ENCODE measurements at regions not wholly inside any gene's neighbourhood (a gene's known extent, or its start where the extent isn't known, plus 50 kb on each side); places are given as distances from the start of the nearest gene placed in this dataset.
"Not testable (repeated sequence)": the region's sequence is repeated elsewhere in the genome, so short reads cannot be mapped to it uniquely, and the experiment has no call there.

DNA sequence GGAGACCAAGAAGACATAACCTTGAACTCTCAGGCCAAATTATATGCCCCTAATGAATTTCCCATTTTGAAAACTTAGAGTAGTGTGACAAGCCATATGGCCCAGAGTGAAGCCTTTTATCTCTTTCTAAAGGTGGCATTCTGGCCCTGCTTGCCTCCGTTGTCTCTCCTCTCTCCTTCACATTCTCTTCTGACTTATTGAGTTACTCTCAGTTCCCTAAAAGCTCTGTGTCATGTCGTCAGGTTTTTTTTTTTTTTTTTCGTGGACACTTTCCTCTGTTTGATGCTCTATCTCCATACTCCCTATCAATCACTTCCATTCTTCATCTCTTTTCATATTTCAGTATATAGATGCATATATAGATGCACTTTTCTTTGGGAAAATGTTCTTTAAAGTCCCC is 128.1 kb upstream of the RPRM start:
- intact Hi-C loops (cut with DNase I), result no loop called here
- no peak for DNase-seq (ENCODE audit: low spot score)

- intact Hi-C loops (cut with DNase I), result no loop called here
- no peak for DNase-seq (ENCODE audit: low spot score)
Measured at GRCh38 chr2:153622285-153622684, 143.7 kb upstream of the RPRM start.

DNA sequence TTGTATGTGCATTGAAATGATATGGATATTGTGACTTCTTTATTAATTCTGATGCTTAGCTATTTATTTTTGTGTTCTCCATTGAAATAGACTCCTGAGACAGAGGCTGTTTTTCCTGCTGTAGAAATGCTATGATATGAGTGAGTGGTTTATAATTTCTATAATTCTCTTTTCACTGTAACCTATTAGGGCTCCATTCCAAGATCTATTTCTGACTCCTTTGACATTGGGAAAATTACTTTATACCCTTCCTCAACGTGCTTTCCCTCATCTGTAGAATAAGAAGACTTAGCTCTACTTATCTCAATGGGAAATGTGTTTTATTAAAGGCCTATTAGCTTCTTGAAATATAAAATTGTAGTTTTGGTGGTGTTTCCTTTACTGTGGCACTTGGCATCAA is 144.5 kb upstream of the RPRM start:
- intact Hi-C loops (cut with DNase I), result no loop called here
- no peak for DNase-seq (ENCODE audit: low spot score)

- intact Hi-C loops (cut with DNase I), result no loop called here
Measured at GRCh38 chr2:153626676-153627075, 148.1 kb upstream of the RPRM start.

DNA sequence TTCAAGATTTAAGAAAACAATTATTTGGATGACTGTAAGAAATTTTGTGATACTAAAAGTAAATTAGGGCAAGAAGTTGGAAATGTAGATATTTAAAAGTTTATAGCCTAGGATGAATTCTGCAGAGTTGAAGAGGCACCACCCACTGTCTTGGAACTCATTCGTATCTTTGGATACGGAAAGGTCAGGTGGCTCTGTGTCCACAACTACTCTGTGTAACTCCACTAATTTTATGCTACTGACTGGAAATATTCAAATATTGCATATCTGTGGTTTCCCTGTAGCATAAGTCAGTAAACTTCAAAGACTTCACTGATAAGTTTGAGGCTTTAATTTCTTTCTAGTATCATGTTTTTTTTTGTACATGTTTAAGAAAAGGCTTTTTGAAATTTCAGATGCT is 156.9 kb upstream of the RPRM start:
- intact Hi-C loops (cut with DNase I), result no loop called here
- no peak for DNase-seq (ENCODE audit: low spot score)

More at GRCh38 chr2:153626676-153627075, 148.1 kb upstream of the RPRM start:
- DNase-seq (ENCODE audit: low spot score), result no peak

DNA sequence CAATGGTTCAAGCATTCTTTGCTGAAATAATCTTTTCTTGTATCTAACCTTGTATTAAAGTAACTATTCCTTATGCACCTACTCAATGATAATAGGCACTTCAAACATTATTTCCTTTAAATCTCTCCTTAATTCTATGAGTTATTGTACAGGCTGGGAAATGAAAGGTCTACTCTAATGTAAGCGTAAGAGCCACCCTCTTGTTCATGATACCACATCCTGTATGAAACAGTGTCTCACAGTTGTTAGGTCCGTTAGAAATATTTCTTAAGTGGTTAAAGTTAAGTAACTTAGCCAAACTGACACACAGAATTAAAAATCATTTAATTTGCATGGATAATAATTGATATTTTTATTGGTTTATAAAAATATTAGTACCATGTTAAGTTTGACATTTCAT is 162.5 kb upstream of the RPRM start:
- no peak for DNase-seq (ENCODE audit: low spot score)
- intact Hi-C loops (cut with DNase I), result no loop called here

- DNase-seq (ENCODE audit: low spot score), result no peak
- intact Hi-C loops (cut with DNase I), result no loop called here
Measured at GRCh38 chr2:153644955-153645354, 166.4 kb upstream of the RPRM start.

GRCh38 chr2:153645599-153645998 is 167.0 kb upstream of the RPRM start:
- intact Hi-C loops (cut with DNase I), result no loop called here
- no peak for DNase-seq (ENCODE audit: low spot score)

GRCh38 chr2:153657651-153658050 is 179.1 kb upstream of the RPRM start:
- intact Hi-C loops (cut with DNase I), result no loop called here
- DNase-seq (ENCODE audit: low spot score), result no peak

DNA sequence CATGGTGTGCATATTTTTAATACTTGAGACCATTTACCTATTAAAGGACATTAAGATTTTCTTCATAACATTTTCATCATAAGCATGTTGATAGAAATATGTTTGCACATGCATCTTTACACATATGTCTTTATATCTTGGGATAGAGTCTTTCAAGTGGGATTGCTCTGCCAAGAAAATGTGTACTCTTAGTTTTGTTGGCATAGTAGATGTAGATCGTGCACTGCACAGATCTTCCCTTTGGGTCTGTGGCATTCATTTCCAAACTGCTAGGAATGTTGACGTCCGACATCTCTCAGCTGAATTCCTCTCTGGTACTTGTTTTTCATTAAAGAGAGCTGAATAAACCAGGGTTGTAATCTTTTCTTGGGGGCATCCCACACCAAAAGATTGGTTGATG is 183.2 kb upstream of the RPRM start:
- DNase-seq (ENCODE audit: low spot score), result no peak
- intact Hi-C loops (cut with DNase I), result no loop called here

DNA sequence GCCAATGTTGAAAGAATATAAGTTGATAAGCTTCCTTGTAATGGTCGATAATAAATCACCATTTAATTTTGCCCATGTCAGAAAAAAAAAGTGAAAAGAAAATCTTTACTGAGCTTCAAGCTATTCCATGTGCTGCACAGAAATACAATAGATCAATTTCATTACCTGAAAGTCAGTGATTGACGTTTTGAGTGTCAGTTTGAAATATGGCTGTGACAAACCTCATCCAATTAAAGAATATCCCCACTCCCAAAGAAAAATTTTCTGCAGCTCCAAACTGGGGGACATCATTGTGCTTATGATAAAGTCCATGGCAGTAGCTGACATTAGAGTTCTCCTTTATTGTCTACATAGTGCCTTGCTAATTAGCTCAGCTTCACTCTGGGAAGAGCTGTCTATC is 184.8 kb upstream of the RPRM start:
- intact Hi-C loops (cut with DNase I), result no loop called here
- DNase-seq (ENCODE audit: low spot score), result no peak

DNA sequence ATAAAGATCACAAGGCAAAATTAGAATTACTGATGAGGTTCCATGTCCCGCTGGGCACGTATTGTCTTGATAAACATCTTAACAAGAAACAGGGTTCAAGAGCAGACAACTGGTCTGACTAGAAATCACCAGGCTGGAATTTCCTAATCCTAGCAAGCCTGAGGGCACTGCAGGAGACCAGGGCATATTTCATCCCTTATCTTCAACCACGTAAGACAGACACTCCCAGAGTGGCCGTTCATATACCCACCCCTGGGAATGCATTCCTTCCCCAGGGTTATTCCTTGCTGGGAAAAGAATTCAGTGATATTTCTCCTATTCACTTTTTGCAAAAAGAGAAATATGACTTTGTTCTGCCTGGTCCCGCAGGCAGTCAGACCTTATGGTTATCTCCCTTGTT is 185.4 kb upstream of the RPRM start:
- DNase-seq (ENCODE audit: low spot score); intact Hi-C loops (cut with DNase I): not testable (repeated sequence)

DNA sequence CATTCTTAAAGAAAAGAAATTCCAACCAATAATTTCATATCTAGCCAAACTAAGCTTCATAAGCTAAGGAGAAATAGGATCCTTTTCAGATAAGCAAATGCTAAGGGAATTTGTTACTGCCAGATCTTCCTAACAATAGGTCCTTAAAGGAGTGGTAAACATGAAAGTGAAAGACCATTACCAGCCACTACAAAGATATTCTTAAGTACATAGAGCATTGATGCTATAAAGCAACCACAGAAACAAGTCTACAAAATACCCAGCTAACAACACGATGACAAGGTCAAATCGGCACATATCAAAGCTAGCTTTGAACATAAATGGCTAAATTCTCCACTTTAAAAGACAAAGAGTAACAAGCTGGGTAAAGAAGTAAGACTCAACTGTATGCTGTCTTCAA is 188.9 kb upstream of the RPRM start:
- intact Hi-C loops (cut with DNase I), result no loop called here
- no peak for DNase-seq (ENCODE audit: low spot score)

DNA sequence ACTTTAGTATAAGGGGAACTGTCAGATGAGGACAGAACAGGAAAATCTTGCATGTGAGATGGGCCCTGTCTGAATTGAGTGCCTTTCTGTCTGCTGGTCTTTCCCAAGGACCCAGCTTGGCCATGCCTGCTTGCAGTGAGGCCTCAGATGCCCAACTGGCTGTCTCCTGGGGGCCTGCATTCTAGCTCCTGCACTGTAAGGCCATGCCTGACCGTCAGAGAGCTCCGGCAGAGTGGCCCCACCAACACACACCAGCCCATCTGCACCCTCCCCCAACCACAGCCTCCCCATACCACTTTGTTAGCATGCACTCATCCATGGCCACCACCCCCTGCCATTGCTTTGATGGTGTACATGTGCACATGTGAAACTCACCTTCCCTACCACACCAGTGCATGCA is 190.4 kb upstream of the RPRM start:
- peak; percentile 37 for DNase-seq (ENCODE audit: low spot score)
- intact Hi-C loops (cut with DNase I), result no loop called here

- DNase-seq (ENCODE audit: low spot score), result no peak
- intact Hi-C loops (cut with DNase I), result no loop called here
Measured at GRCh38 chr2:153710128-153710527, 161.6 kb upstream of the GALNT13 start.

DNA sequence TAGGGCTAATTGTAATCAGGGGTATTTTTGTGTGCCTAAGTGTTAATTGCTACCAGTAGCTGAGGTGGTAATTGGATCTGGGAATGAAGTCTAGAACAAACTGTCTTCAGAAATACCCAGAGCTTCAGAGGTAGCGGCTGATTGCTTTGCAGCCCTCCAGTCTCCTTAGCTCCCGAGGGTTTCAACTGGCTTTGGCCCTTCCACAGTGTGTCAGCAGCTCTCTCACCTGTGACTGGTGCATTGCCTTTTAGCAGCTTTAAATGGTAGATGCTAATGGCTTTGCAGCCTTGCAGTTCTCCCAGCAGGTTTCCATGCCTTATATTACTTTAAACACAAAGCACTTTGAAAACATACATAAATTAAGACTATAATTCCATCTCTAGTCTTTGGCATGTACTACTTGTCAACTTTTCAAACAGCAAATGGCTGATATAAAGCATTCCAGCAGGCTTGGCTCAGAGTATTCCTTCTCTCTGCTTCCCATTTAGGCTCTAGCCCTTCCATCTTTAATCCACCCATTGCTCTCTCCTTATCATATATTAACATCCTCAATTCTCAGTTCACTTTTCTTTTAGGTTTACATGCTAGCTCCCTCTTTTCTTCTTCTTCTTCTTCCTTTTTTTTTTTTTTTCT is 156.4 kb upstream of the GALNT13 start:
- DNase-seq (ENCODE audit: low spot score), result no peak
- intact Hi-C loops (cut with DNase I), result no loop called here

GRCh38 chr2:153717060-153717459 is 154.7 kb upstream of the GALNT13 start:
- intact Hi-C loops (cut with DNase I), result no loop called here
- no peak for DNase-seq (ENCODE audit: low spot score)

DNA sequence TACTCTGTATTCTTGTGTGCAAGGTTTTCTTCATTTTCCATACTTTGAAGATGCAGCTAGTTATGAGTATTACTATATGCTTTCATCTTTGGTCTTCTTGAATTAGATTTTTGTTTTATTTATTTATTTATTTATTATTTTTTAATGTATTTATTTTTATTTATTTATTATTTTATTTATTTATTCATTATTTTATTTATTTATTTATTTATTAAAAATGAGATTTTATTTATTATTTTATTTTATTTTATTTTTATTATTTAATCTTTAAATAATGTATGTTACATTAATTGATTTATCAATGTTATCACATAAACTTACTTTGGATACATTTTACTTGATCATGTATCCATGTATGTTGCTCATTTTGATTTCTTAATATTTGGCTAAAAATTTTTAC is 132.3 kb upstream of the GALNT13 start:
- no peak for DNase-seq (ENCODE audit: low spot score)
- intact Hi-C loops (cut with DNase I), result no loop called here

DNA sequence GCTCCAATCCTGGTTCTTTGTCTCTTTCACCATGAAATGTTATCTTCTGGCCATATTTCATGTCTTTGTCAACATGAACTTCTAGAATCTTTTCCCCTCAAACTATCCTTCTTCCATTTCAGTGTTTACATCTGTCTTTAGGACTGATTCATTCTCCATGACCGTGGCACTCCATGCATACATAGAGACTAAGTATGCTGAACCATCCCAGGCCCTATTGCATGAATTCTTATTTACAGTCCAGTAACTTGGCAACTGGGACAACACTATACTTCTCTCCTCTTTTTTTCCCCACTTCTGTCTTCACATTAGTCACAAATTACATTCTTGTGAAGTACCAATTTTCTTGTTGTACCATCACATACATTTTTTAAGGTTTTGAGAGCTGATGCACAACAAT is 109.8 kb upstream of the GALNT13 start:
- intact Hi-C loops (cut with DNase I), result no loop called here
- DNase-seq (ENCODE audit: low spot score), result no peak

DNA sequence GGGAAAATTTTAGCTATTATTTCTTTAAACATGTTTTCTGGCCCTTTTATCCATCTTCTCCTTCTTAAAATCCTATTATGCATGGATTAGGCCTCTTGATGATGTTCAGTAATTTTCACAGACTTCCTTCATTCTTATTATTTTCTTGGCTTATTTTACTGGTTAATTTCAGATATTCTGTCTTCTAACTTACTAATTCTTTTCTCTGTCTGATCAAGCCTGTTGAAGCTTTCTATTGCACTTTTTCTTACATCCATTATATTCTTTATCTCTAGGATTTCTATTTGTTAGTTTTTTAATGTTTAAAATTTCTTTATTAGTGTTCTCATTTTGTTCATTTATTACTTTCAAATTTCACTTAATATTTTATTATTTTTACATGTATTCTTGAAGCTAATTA is 105.3 kb upstream of the GALNT13 start:
- intact Hi-C loops (cut with DNase I), result no loop called here
- no peak for DNase-seq (ENCODE audit: low spot score)

DNA sequence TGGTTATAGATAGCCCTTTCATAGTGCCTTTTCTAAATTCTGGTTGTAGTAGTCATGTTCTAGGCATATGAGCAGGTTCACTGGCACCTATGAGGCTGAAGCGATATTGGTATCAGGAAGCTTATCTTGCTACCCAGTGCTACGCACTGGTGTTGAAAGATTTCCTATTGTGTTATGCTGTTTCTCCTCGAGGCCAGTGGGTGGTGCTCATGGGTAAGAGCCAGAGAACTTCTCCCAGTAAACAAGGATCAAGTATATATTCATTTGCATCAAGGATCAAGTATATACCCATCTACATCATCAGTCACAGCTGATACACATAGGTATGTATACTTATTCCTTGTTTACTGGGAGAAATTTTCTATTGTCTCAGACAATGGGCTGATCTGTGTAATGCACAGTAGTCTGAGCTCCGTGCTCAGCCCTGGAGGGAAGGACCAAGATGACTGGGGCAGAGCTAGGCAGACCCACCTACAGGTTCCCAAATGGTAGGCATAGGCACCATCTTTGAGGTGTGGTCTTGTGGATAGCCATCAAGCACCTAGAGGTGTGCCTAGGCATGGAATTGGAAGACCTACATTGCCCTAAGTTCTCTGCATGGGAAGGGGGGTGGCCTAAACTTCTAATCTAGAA is 101.2 kb upstream of the GALNT13 start:
- intact Hi-C loops (cut with DNase I), result no loop called here
- no peak for DNase-seq (ENCODE audit: low spot score)

DNA sequence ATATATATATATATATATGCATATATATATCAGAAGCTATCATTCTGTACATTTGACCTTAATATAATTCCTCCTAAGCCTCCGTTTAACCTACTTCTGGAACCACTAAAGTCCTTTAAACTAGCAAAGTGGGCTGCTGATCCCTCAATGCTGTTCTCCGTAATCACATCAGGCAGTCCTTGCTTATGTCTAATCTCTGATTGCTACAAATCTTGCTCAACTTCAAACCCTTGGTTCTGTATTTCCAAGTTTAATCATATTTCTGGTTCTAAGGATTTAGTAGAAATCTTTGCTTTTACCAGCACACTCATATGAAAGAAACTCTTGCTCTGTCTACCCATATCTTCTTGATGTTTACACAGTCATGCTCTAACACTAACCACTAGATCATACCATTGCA is 91.5 kb upstream of the GALNT13 start:
- intact Hi-C loops (cut with DNase I), result no loop called here
- DNase-seq (ENCODE audit: low spot score), result no peak

All from posterior vena cava (tissue), 2 donors.